H1 (cell line): ENCODE measurements at regions not wholly inside any gene's neighbourhood (a gene's known extent, or its start where the extent isn't known, plus 50 kb on each side); places are given as distances from the start of the nearest gene placed in this dataset.

Experiments
- CTCF ChIA-PET: fragments of 300-600 bp; sonication (Branson Sonifier 250); formaldehyde crosslinking; loops from one replicate; lab custom pipeline; 2021; ENCODE audit not compliant: partially characterized antibody; lab: Charles Lee
- POLR2A ChIA-PET: fragments of 300-600 bp; sonication (Branson Sonifier 250); formaldehyde crosslinking; loops from one replicate; lab custom pipeline; 2021; ENCODE audit warnings: inconsistent platforms; ENCODE audit not compliant: partially characterized antibody; lab: Charles Lee
- DNase-seq, 2 experiments: peaks; one replicate each; pipeline versions ENCODE4 v3.0.0 to v3.0.0-alpha.2; 2010 to 2022; ENCODE audit warnings: low spot score in 2 of 2, low read depth in 1 of 2, mixed read lengths in 1 of 2
- FAIRE-seq: peaks from 2 replicates; lab custom pipeline; 2011; peaks lifted over from hg19 to GRCh38; lab: Jason Lieb, UNC
- H2AFZ ChIP-seq: 2 replicates; pipeline ENCODE4 v1.8.1; 2012; ENCODE audit warnings: low read length, inconsistent platforms
- H2AK5ac ChIP-seq: 2 replicates; pipeline ENCODE4 v1.6.1; 2013; ENCODE audit warnings: low read depth, low read length
- H2BK120ac ChIP-seq: replicated peaks from 2 replicates; pipeline ENCODE3; 2013; ENCODE audit warnings: low read depth, low read length, inconsistent platforms
- H2BK12ac ChIP-seq: 2 replicates; pipeline ENCODE4 v1.6.1; 2013; ENCODE audit warnings: low read depth, low read length
- H2BK15ac ChIP-seq: 2 replicates; pipeline ENCODE4 v1.6.1; 2013; ENCODE audit warnings: low read length
- H2BK20ac ChIP-seq: 2 replicates; pipeline ENCODE4 v1.6.1; 2013; ENCODE audit warnings: low read length
- H2BK5ac ChIP-seq: 2 replicates; pipeline ENCODE4 v1.6.1; 2013; ENCODE audit warnings: low read depth, low read length
- H3K14ac ChIP-seq: 2 replicates; pipeline ENCODE4 v1.6.1; 2013; ENCODE audit warnings: inconsistent platforms; ENCODE audit not compliant: insufficient read length
- H3K18ac ChIP-seq: 2 replicates; pipeline ENCODE4 v1.6.1; 2013; ENCODE audit warnings: low read length; ENCODE audit errors: extremely low read depth
- H3K23ac ChIP-seq: 2 replicates; pipeline ENCODE4 v1.6.1; 2013; ENCODE audit warnings: inconsistent platforms; ENCODE audit not compliant: insufficient read length
- H3K23me2 ChIP-seq: 2 replicates; pipeline ENCODE4 v1.6.1; 2013; ENCODE audit warnings: low read depth, low read length
- H3K27ac ChIP-seq: 2 replicates; pipeline ENCODE4 v1.6.1; 2011; ENCODE audit warnings: low read depth, low read length, inconsistent platforms
- H3K27me3 ChIP-seq, 4 experiments: replicated peaks in 1 of 4; 1 replicate in 1 of 4; 2 replicates in 3 of 4; pipeline versions ENCODE4 v1.6.1 to v1.8.1; 2011 to 2013; ENCODE audit warnings: low read length in 3 of 4, mild to moderate bottlenecking in 3 of 4, inconsistent platforms in 2 of 4, mixed read lengths in 2 of 4, moderate library complexity in 1 of 4; ENCODE audit not compliant: control insufficient read depth in 3 of 4, insufficient read depth in 3 of 4; ENCODE audit errors: extremely low read depth in 1 of 4
- H3K36me3 ChIP-seq, 4 experiments: 2 replicates each; pipeline versions ENCODE4 v1.6.1 to v1.8.1; 2011 to 2013; ENCODE audit warnings: mild to moderate bottlenecking in 4 of 4, low read length in 3 of 4, moderate library complexity in 2 of 4, control low read depth in 1 of 4, inconsistent platforms in 1 of 4; ENCODE audit not compliant: insufficient read depth in 4 of 4, control insufficient read depth in 2 of 4
- H3K4ac ChIP-seq: replicated peaks from 2 replicates; pipeline ENCODE3; 2013; ENCODE audit warnings: low read length, low read depth, mixed read lengths, inconsistent platforms; ENCODE audit not compliant: insufficient read length
- H3K4me1 ChIP-seq, 4 experiments: replicated peaks in 1 of 4; 1 replicate in 1 of 4; 2 replicates in 3 of 4; pipeline versions ENCODE4 v1.6.1 to v1.8.1; 2011 to 2013; ENCODE audit warnings: low read length in 3 of 4, inconsistent platforms in 2 of 4, mixed read lengths in 1 of 4; ENCODE audit not compliant: insufficient read depth in 4 of 4, control insufficient read depth in 3 of 4
- H3K4me2 ChIP-seq, 2 experiments: 2 replicates each; pipeline versions ENCODE4 v1.6.1 to v1.8.1; 2011 to 2013; ENCODE audit warnings: low read depth in 2 of 2, low read length in 2 of 2, control low read depth in 1 of 2, inconsistent platforms in 1 of 2, mild to moderate bottlenecking in 1 of 2; ENCODE audit not compliant: insufficient read depth in 1 of 2
- H3K4me3 ChIP-seq, 4 experiments: fragments of 200-600, 300-600 bp in 1 of 4; sonication (generic), shearing (Covaris generic), sonication (Bioruptor Twin) in 1 of 4; 2 replicates each; pipeline versions ENCODE4 v1.5.1 to v1.8.1; 2011 to 2016; ENCODE audit warnings: low read length in 4 of 4, low read depth in 3 of 4, control low read depth in 2 of 4, inconsistent platforms in 2 of 4, mild to moderate bottlenecking in 2 of 4, mixed read lengths in 1 of 4, moderate library complexity in 1 of 4; ENCODE audit not compliant: insufficient read depth in 2 of 4; ENCODE audit errors: extremely low read depth in 1 of 4
- H3K56ac ChIP-seq: replicated peaks from 2 replicates; pipeline ENCODE3; 2013; ENCODE audit warnings: low read depth, mild to moderate bottlenecking, mixed read lengths, low read length, inconsistent platforms; ENCODE audit not compliant: insufficient read length
- H3K79me1 ChIP-seq: 2 replicates; pipeline ENCODE4 v1.6.1; 2013; ENCODE audit warnings: low read depth, low read length, control low read depth
- H3K79me2 ChIP-seq, 2 experiments: 2 replicates each; pipeline versions ENCODE4 v1.6.1 to v1.8.1; 2012 to 2013; ENCODE audit warnings: low read length in 2 of 2, mild to moderate bottlenecking in 2 of 2, inconsistent platforms in 1 of 2; ENCODE audit not compliant: insufficient read depth in 2 of 2, control insufficient read depth in 1 of 2
- H3K9ac ChIP-seq, 4 experiments: replicated peaks in 1 of 4; 1 replicate in 1 of 4; 2 replicates in 3 of 4; pipeline versions ENCODE4 v1.6.1 to v1.8.1; 2011 to 2013; ENCODE audit warnings: low read depth in 3 of 4, low read length in 3 of 4, control low read depth in 2 of 4, mild to moderate bottlenecking in 2 of 4, moderate library complexity in 2 of 4, inconsistent platforms in 1 of 4; ENCODE audit errors: extremely low read depth in 1 of 4
- H3K9me3 ChIP-seq, 2 experiments: 2 replicates each; pipeline versions ENCODE4 v1.6.1 to v1.8.1; 2012 to 2013; ENCODE audit warnings: mild to moderate bottlenecking in 2 of 2, moderate library complexity in 2 of 2, control low read depth in 1 of 2, inconsistent platforms in 1 of 2, low read depth in 1 of 2, low read length in 1 of 2, mixed read lengths in 1 of 2; ENCODE audit not compliant: insufficient read depth in 2 of 2
- H4K20me1 ChIP-seq, 2 experiments: replicated peaks in 1 of 2; 2 replicates each; pipeline versions ENCODE3 to v1.8.1; 2011 to 2013; ENCODE audit warnings: inconsistent platforms in 2 of 2, low read length in 2 of 2, mild to moderate bottlenecking in 1 of 2; ENCODE audit not compliant: insufficient read depth in 2 of 2, control insufficient read depth in 1 of 2
- H4K5ac ChIP-seq: 2 replicates; pipeline ENCODE4 v1.6.1; 2013; ENCODE audit warnings: low read length, low read depth, mixed read lengths, inconsistent platforms; ENCODE audit not compliant: insufficient read length
- H4K8ac ChIP-seq: 2 replicates; pipeline ENCODE4 v1.8.0; 2013; ENCODE audit warnings: mild to moderate bottlenecking, moderate library complexity, low read length, inconsistent platforms; ENCODE audit not compliant: insufficient read depth; ENCODE audit errors: extremely low read depth
- H4K91ac ChIP-seq: replicated peaks from 2 replicates; pipeline ENCODE3; 2013; ENCODE audit warnings: low read length, mixed read lengths, inconsistent platforms; ENCODE audit not compliant: insufficient read length
- ATF3 ChIP-seq: IDR thresholded peaks from 2 replicates; pipeline ENCODE4 v1.6.1; 2011; ENCODE audit warnings: low read depth, mild to moderate bottlenecking, low read length; ENCODE audit not compliant: insufficient read depth
- CREB1 ChIP-seq: IDR thresholded peaks from 2 replicates; pipeline ENCODE4 v1.6.1; 2012; ENCODE audit warnings: inconsistent platforms
- CTCF ChIP-seq, 3 experiments: IDR thresholded peaks; 1 replicate in 2 of 3; 2 replicates in 1 of 3; pipeline versions ENCODE4 v1.5.1 to v1.6.1; 2011; ENCODE audit warnings: low read length in 3 of 3, mild to moderate bottlenecking in 3 of 3, inconsistent platforms in 2 of 3, low read depth in 1 of 3, moderate library complexity in 1 of 3; ENCODE audit not compliant: insufficient read depth in 1 of 3; ENCODE audit errors: control extremely low read depth in 1 of 3
- EP300 ChIP-seq, 2 experiments: IDR thresholded peaks; 1 replicate in 1 of 2; 2 replicates in 1 of 2; pipeline ENCODE4 v1.6.1; 2011 to 2012; ENCODE audit warnings: low read depth in 2 of 2, low read length in 2 of 2, mild to moderate bottlenecking in 2 of 2, borderline replicate concordance in 1 of 2, inconsistent platforms in 1 of 2, moderate library complexity in 1 of 2
- GTF2F1 ChIP-seq: IDR thresholded peaks from 2 replicates; pipeline ENCODE4 v1.6.1; 2012; ENCODE audit warnings: low read depth, low read length, improper control_type of control experiment, borderline replicate concordance
- MAFK ChIP-seq: IDR thresholded peaks from 2 replicates; pipeline ENCODE4 v1.6.1; 2012; ENCODE audit warnings: low read depth, mild to moderate bottlenecking, improper control_type of control experiment, low read length
- MAX ChIP-seq: IDR thresholded peaks from 2 replicates; pipeline ENCODE4 v1.6.1; 2012; ENCODE audit warnings: inconsistent platforms
- NRF1 ChIP-seq: IDR thresholded peaks from 2 replicates; pipeline ENCODE4 v1.6.1; 2011; ENCODE audit warnings: mild to moderate bottlenecking, low read depth, low read length, improper control_type of control experiment
- PHF8 ChIP-seq: fragments of 200-600 bp; sonication (generic); conservative IDR thresholded peaks from 2 replicates; pipeline ENCODE4 v1.7.1; 2012; ENCODE audit warnings: low read depth, mild to moderate bottlenecking, inconsistent platforms, low read length, moderate library complexity
- POLR2AphosphoS5 ChIP-seq: IDR thresholded peaks from 2 replicates; pipeline ENCODE4 v1.6.1; 2011; ENCODE audit warnings: low read depth, low read length
- RFX5 ChIP-seq: IDR thresholded peaks from 2 replicates; pipeline ENCODE4 v1.6.1; 2011; ENCODE audit warnings: low read depth, low read length, improper control_type of control experiment, borderline replicate concordance
- WGBS, 2 experiments: shearing (Covaris generic) in 1 of 2; methylation state at CpG; one replicate each; pipeline versions ENCODE4 v1.1.6 to v1.1.7; 2013 to 2015; ENCODE audit warnings: low lambda C conversion rate in 2 of 2, mixed read lengths in 2 of 2, inconsistent platforms in 1 of 2, low coverage in 1 of 2, missing lambda C conversion rate in 1 of 2; ENCODE audit not compliant: insufficient replicate concordance in 2 of 2, insufficient coverage in 1 of 2, insufficient read length in 1 of 2; ENCODE audit errors: extremely low coverage in 1 of 2, missing lambda C conversion rate in 1 of 2; 5-methylcytosine and 5-hydroxymethylcytosine counted together

- H2BK120ac ChIP-seq, result no peak overlapping the region
- no peak overlapping the region for H2BK12ac ChIP-seq
- H2BK5ac ChIP-seq, result no peak overlapping the region
- H3K14ac ChIP-seq, result no peak overlapping the region
- H3K56ac ChIP-seq, result no peak overlapping the region
- H4K20me1 ChIP-seq, result no peaks in the 10 kb centered on the region
- H4K5ac ChIP-seq, result no peak overlapping the region
- no peak overlapping the region for H3K23ac ChIP-seq
- H3K79me2 ChIP-seq, result no peaks in the 10 kb centered on the region
- H3K27ac ChIP-seq, result no peak overlapping the region
- H2BK20ac ChIP-seq, result no peak overlapping the region
- H2BK15ac ChIP-seq, result no peak overlapping the region
- H3K27me3 ChIP-seq, result no peaks in the 10 kb centered on the region
- no peak overlapping the region for H3K9ac ChIP-seq
- no peaks in the 10 kb centered on the region for H3K23me2 ChIP-seq
- H3K4me2 ChIP-seq, result no peak overlapping the region
- H3K9me3 ChIP-seq, result no peaks in the 10 kb centered on the region
- H3K4me3 ChIP-seq, result no peak overlapping the region
- H3K36me3 ChIP-seq, result no peaks in the 10 kb centered on the region
- DNase-seq (no peak), FAIRE-seq (no peak)
- ChIA-PET CTCF (interaction anchor here (1.0 to 1.3 kb wide), 3 partner anchors 10 to 194 kb away, joined by 3 to 5 read pairs (median 4); no protein-coding TSS in a partner anchor), POLR2A (no interaction called here)
- no peak overlapping the region for H2AFZ ChIP-seq
- no peak overlapping the region for H2AK5ac ChIP-seq
- no peak overlapping the region for H3K18ac ChIP-seq
- H4K91ac ChIP-seq, result no peak overlapping the region
- H4K8ac ChIP-seq, result no peak overlapping the region
- H3K79me1 ChIP-seq, result no peaks in the 10 kb centered on the region
- no peaks in the 10 kb centered on the region for H3K4me1 ChIP-seq
- H3K4ac ChIP-seq, result no peak overlapping the region
- 89% methylated on average over 4 of the region's 4 CpGs; no CpG with 5 or more reads in 1 of the 2 experiments for WGBS, 2 experiments
- TF ChIP-seq NRF1, result no peak
- no peak for TF ChIP-seq MAFK
- no peak for TF ChIP-seq CREB1
- no peak for TF ChIP-seq GTF2F1
- TF ChIP-seq RFX5, result no peak
- TF ChIP-seq ATF3, result no peak
- no peak for TF ChIP-seq CTCF (IDR thresholded peaks at IDR 0.05; ENCODE audit: control extremely low read depth in 1 of 3, insufficient read depth in 1 of 3, low read depth in 1 of 3, low read length in 3 of 3)
- no peak for TF ChIP-seq MAX
- TF ChIP-seq EP300 (IDR thresholded peaks at IDR 0.05; ENCODE audit: borderline replicate concordance in 1 of 2, low read depth in 2 of 2, low read length in 2 of 2), result no peak
- TF ChIP-seq PHF8, result no peak
- TF ChIP-seq POLR2AphosphoS5, result no peak
Observed at GRCh38 chr2:38182492-38183003, 106.6 kb upstream of the CYP1B1 start.
